ENCODE measurements at regions not wholly inside any gene's neighbourhood (a gene's known extent, or its start where the extent isn't known, plus 50 kb on each side); places are given as distances from the start of the nearest gene placed in this dataset.
"Not testable (repeated sequence)": the region's sequence is repeated elsewhere in the genome, so short reads cannot be mapped to it uniquely, and the experiment has no call there.

DNA sequence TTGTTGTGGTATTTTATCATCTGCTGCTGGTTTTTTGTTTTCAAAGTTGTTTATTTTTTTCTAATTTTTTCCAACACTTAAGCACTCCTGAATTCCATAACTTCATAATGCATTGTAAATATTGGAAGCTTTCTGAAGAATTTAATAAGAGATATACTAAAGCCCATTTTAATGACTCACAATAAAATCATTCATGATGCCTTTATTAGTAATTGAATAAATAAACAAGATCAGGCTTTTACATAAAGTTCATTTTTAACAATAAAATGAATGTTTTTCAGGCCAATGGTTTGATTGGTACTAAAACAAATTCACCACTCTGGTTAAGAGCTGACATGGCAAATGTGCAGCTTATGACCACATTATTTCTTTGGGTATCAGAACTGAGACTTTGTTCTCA lies 408.2 kb upstream of the SMIM31 start:
- no peak for DNase-seq

DNA sequence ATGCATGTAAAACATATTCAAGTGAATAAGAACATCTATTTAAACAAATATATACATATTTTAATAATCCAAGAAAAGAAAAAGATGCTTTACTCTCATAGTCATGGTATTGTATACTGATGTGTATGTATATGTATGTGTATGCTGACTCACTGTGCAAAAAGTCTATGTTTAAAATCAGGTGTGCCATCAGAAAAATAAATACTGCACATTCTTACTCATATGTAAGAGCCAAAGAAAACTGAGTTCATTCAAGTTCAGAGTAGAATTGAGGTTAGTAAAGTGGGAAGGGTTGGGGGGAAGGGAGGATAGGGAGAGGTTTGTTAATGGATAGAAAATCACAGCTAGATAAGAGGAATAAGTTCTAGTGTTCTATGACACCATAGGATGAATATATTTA lies 403.9 kb upstream of the SMIM31 start:
- DNase-seq, result no peak

DNA sequence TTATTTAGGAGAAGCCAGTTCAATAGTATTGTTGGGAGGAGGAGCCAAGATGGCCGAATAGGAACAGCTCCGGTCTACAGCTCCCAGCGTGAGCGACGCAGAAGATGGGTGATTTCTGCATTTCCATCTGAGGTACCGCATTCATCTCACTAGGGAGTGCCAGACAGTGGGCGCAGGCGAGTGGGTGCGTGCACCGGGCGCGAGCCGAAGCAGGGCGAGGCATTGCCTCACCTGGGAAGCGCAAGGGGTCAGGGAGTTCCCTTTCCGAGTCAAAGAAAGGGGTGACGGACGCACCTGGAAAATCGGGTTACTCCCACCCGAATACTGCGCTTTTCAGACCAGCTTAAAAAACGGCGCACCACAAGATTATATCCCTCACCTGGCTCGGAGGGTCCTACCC lies 403.2 kb upstream of the SMIM31 start:
- DNase-seq, result not testable (repeated sequence)

DNA sequence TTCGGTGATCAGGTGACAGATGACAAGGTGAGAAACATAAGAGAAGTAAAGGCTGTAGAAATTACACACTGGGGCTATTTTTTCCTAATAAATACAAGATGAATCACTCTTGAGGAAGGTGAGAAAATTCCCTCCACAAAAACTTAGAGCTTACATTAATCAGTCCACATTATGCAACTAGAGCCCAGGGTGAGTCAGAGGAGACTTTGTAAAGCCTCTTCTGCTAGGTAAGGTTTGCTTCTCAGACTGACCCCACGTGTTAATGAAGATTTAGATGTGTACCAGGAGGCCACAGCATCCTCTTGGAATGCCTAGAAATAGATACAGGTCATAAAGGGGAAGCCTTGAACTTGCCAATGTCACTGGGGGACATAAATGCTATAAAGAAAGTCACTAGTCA lies 396.0 kb upstream of the SMIM31 start:
- DNase-seq, result no peak

DNA sequence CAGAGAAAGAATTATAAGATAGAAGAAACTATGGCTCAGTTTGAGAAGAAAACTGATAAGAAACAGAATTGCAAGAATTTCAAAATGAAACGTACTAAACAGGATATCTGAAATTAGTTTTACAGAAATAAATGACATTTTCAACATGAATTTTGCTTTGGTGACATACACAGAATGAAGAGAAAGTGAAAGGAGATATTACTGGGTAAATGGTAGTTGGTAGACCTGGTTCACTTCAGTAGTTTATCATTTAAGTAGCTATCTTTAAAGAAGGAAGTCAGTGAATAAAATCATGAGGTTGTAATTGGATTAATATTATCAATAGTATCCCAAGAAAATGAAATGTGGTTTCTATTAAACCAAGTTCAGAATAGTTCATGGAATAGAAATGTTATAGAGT lies 395.5 kb upstream of the SMIM31 start:
- DNase-seq, result no peak

DNA sequence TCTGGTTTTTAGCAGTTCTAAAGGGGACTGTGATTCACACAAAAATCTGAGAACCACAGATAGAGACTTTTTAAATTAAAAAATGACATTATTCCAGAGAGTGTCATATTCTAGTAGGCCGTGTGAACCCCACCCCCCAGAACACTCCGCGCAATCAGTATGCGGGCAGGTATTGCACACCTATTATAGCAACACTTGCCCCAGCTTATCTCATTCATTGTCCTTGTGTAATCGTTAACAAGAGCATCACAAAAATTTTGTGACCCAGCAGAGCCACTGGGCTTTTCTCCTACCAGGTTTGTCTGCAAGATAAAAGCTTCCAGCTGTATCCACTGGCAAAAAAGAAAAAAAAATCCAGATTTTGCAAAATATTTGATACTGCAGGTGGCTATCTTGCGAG lies 394.1 kb upstream of the SMIM31 start:
- DNase-seq, result no peak

DNA sequence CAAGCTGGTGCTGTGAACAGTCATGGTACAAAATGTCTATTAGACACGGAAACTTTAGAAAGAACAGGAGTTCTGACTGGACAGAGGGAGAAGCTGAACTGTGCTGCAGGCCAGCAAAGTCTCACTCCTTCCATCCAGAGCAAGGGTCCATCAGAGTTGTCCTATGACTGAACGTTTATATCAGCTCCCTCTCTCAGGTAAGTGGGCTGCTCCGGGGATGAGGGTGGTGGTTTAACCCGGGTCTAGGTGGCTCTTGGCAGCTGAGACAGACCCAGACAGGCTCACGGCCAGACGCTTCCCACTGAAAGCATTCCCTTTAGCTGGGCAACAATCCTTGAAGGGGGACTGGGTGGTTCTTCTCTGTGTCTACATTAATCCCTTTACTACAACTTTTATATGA lies 385.0 kb upstream of the SMIM31 start:
- DNase-seq, result no peak

DNA sequence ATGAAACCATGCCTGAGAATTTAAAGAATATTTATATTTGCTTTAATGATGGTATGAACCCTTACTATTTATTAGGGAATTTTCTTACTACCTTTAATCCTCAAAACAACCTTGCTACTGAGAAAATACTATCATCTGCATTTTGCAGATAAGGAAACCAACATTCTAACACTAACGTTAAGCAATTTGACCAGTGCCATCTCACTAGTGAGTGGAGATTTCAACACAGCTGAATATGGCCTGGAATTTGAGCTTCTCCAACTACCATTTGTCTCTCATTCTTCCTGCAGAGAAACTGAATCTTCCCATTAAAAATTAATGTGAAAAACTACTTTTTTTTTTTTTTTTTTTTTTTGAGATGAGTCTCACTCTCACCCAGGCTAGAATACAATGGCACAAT lies 380.9 kb upstream of the SMIM31 start:
- DNase-seq, result no peak

DNA sequence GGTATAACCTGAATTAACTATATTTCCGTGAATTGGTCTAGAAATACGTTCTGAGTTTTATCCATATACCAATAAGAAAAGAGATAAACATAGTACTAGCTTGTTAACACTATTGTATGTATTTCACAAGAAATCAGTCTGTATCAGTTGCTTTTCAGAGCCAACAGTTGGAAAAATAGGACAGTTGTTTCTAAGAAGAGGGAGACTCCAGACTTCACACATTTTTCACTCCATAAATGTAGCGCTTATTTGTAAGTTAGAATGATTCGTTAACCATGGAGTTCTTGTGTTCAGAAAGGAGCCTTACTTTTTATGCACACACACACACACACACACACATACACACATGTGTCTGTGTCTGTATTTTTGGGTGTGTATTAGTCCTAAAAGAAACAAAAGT lies 376.7 kb upstream of the SMIM31 start:
- DNase-seq, result no peak

DNA sequence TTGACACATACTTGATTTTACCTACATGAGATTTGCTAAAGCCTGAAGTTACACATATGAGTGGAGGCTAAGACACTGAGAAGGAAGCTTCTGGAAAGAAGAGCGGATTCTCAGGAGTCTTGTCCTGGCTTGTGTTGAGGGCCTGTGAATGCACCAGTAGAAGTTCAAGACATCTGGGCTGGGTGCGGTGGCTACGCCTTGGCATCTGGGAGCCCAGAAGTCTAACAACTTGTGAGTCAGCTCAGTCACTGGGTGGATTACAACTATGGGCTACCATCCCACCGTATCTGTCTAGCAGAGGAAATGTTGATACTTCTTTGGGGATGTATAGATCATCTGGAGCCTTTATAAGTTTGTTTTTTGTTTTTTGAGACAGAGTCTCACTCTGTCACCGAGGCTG lies 375.6 kb upstream of the SMIM31 start:
- no peak for DNase-seq

DNA sequence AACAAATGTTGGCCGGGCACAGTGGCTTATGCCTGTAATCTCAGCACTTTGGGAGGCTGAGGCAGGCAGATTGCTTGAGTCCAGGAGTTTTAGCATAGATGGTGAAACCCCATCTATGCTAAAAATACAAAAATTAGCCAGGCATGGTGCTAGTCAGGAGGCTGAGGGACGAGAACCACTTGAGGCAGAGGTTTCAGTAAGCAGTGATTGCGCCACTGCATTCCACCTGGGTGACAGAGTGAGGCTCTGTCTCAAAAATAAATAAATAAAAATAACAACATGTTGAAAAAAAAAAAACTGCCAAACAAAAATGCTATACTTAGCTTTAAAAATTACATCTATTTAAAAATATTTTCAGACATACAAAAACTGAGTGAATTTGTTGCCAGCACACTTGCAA lies 374.2 kb upstream of the SMIM31 start:
- no peak for DNase-seq

DNA sequence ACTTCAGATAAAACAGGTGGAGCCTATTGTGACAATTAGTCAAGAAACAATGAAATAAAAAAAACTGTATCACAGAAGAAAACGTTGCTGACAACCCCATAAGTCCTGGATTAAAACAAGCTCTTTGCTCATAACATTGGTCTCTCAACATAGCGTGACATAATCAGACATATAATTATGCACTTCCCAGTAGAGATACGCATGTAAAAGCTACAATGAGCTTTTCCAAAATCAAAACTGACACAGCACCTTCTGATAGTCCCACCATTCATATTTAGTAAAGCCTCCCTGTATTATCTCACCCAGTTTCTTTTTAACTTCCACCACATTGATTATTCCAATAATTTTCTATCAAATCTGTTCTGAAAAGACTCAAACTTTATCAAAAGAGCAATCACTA lies 372.1 kb upstream of the SMIM31 start:
- DNase-seq, result no peak

DNA sequence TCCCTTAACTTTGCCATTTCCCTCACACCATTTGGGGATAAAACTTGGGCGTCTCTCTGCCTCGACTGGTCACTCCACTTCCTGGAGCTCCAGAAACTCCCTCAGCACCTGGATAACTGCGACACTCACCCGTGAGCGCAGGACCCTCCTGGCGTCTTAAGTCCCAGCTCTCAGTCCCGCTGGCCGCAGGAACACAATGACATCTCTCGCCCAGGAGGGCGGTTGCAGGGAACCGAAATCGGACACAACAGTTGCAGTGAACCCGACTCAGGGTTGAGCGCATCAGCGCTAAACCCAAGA lies 370.9 kb upstream of the SMIM31 start:
- DNase-seq, result no peak

DNA sequence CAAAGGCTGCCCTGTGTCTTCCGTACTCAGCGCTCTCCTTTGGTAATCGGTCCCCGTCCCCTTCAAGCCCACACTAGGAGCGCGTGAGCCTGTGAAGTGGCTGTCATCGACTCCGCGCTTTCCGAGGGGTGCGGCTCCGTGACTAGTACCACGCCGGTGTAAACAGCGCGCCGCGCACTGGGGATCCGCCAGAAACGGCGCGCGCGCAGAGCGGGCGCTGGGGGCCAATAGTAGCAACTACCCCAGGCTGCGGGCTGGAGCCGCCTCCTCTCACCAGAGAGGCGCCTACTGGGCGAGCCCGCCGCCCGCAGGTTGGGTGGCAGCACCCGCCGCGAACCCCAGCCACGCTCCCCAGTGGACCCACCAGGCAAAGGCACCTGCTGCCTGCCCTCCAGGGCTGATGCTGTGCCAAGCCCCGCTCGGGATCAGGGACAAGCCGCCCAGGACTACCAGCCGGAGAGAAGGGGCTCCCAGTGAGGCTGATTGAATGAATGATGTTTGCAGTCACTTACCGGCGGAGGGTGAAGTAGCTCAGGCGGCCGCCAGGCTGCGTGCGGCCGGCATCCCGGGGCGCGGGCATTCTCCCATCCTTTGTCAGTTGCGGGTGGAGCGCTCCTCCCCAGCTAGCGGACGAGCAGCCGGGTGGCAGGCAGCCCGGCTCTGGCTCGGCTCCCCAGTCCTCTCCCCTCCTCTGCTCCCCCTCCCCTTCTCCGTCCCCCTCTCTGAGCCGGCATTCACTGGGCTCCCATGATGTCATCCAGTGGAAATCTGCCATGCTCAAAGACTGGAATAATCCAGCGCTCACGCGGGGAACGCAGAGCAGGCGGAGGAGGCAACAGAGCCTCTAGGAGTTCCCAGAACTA lies 370.3 kb upstream of the SMIM31 start:
- DNase-seq, result no peak

DNA sequence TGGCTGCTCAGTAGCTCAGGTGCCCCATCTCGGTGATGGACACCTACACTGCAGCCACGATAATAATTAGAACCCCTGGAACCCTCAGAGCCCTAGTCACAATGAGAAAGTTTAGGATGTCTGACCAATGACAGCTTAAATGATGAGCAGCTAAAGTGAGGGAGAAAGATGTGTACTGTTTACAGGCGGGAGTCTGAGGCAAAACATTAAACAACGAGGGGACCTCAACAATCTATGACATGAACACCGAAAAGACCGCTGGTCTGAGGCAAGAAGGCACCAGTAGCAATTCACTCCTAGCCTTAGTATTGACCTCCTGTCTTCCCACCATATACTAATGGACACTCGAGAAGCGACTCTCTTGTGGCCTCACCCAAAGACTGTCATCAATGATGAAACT lies 369.5 kb upstream of the SMIM31 start:
- no peak for DNase-seq

DNA sequence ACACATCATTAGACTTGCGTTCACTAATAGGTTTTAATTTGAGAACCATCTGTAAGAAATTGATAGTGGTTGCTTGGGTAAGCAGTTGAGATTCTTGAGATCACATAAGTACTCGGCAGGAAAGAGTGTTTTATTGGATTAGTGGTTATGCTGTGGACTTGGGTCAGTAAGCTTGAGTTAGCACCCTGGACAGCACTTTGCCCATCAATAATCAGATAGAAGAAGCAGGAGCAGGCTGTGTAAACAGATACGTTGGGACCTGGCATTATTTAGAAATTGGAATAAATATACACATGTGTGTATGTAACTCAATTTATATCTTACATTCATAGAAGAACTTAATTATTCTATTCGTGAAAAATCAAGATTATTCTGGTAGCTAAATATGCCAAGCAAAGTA lies 357.5 kb upstream of the SMIM31 start:
- DNase-seq, result no peak

DNA sequence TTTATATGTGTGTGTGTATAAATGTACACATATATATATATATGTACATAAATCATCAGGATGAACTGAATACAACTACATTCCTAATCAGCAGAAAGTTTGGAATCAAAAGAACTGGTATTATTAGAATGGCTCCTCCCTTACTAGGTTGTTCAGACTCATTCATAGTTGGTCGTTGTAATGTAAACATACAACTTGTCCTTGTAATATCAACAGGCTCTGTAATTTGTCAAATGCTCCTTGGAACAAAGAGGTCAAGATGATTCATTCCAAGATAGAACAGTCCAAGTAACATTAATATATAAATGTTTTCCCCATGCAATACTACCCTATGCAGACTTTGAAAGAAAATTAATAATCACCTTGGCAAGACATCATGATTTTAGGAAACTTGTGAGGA lies 351.4 kb upstream of the SMIM31 start:
- no peak for DNase-seq

DNA sequence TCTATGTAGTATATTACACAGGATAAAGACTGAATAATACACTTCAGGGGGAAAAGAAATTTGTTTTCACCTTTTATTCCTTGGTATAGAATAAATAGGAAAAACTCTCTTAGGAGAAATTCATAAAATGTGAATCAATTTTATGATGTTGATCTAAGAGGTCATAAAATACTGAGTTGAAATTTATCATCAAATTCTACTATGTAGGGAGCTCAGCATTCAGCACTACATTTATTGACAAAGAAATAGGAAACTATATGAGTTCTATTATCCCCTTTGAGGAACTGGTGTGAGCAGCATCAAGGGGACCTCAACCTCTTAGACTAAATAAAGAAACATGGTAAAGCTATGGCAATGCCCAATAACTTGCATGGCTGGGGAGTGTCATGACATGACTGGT lies 348.2 kb upstream of the SMIM31 start:
- DNase-seq, result no peak

DNA sequence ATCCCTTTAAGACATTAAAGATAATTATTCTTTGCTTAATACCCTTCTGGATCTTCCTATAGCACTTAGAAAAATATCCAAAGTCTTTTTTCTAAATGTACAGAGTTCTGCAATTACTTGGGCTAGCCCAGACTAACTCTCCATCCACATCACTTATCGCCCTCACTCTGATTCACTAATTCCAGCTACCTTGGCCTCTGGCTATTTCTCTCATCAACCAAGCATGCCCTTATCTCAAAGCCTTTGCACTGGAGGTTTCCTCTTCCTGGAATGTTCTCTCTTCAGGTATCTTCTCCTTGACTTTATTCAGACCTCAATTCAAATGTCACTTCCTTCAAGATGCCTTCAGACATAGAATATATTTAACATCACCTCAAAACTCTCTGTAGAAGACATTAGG lies 345.1 kb upstream of the SMIM31 start:
- DNase-seq, result no peak

DNA sequence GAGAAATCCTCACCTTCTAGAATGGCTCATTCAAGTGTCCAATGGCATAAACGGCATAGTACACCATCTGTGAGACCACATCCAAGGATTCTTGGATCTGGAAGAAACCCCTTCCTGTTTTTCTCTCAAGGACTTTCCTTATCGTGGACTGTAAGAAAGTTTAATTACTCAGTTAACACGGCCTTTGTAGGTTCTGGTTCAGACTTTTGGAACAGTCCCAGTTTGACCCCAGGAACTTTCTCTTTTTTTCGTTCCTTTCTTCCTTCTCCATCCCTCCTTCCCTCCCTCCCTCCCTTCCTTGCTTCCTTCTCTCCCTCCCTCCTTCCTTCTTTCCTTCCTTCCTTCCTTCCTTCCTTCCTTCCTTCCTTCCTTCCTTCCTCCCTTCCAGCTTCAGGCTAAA lies 343.5 kb upstream of the SMIM31 start:
- no peak for DNase-seq

DNA sequence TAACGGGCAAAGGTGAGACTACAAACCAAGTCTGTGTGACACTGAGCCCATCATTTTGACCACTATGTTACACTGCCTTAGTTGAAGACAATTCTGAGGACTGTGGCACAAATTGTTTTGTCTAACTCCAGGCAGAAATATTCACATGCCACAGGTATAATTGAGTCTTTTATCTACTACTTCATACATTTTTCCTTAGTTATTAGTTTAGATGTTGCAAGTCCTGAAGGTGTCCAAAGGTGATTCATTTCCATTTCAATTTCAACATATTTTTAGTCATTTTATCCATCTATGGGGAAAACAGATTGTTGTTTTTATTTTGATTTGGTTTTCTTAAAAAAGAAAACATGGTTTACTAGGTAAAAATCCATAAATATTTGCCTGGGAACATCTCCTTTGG lies 341.7 kb upstream of the SMIM31 start:
- DNase-seq, result no peak

DNA sequence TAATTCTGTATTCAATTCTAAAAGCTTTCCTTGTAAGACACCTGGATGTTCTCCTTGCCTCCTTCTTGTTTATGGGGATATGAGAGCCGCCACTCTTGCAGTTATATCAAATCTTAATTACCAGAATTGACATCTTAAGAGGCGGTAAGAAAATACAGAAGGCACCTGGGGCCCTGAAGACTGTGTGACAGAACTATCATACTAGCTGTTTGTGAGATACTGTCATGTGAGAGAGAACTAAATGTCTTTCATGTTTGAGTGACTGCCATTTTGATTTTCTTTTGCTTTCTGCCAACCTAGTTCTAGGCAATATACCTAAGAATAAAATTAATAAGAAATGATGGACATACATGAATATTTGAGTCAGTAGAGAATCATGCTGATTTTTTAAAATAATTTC lies 340.2 kb upstream of the SMIM31 start:
- DNase-seq, result no peak

DNA sequence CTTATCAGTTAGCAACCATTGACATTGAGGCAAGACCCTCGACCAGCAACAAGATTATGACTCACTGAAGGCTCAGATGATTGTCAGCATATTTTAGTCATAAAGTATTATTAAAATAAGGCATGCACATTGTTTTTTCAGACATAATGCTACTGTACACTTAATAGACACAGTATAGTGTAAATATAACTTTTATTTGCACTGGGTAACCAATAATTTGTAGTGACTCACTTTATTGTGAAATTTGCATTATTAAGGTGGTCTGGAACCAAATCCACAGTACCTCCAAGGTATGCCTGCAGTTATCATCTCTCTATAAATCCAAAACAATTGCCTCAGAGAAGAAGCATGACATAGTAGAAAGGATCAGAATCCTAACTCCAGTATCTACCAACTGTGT lies 330.1 kb upstream of the SMIM31 start:
- DNase-seq, result no peak

DNA sequence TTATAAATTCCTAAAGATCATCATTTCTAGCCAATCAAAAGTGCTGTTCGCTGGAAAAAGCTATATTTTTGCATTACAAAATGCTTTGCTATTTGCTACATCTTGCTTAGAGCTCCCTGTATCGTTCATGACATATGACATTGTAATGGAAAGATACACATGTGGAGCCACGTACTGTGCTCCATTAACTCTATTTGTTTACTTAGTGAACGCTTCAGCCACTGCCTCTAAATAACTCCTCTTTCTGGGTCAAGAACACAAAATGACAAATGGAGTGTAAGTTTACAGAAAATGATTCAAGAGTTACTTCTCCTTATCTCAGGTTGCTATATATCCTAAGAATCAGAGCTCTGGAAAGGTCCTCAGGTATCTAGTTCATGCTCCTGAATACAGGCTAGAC lies 329.1 kb upstream of the SMIM31 start:
- DNase-seq, result no peak

DNA sequence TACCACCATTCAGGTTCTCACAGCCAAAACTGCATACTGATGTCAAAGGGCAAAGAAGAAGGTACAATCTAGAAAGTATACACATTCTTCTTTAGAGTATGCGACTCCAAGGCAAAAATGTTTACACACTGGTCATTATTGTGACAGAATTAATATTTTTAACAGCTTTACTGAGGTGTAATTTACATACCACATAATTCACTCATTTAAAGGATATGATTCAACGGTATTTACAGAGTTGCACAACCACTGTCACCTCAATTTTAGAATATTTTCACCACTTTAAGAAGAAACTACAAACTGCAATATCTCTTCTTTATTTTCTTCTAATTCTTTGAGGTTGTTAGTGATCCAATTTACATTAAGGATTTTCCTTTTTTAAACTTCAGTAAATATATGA lies 325.4 kb upstream of the SMIM31 start:
- DNase-seq, result no peak

DNA sequence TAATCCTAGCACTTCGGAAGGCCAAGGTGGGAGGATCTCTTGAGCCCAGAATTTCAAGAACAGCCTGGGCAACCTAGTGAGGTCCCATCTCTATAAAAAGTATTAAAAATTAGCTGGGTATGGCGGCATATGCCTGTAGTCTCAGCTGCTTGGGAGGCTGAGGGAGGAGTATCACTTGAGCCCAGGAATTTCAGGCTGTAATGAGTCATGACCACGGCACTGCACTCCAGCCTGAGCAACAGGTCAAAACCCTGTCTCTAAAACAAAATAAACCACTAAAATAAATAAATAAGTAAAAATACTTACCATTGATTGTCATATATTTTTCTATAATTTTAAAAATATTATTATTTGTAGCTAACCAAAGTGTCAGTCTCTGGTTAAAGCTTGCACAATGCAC lies 315.6 kb upstream of the SMIM31 start:
- DNase-seq, result no peak
